ENCODE measurements at regions not wholly inside any gene's neighbourhood (a gene's known extent, or its start where the extent isn't known, plus 50 kb on each side); places are given as distances from the start of the nearest gene placed in this dataset.

DNA sequence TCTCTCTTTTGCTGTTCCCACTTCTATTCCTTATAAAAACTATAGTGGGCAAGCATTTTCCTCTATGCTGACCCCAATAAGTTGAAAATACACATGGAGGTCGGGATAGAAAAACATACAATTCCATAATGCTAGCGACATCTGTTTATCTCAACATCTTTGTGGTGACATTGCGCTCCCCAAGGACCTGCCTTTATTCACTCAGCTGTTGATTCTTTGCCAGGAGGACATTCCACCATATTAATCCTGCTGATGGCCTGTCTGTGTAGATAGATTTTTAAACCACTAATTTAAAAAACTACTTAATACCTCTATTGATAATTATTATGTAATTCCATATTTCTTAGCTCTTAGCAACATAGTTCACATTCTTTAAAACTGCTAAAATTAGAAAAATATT, 555.3 kb upstream of the MAP3K7 start:
- no peaks in the 10 kb centered on the region for H3K23me2 ChIP-seq (ENCODE audit: insufficient read length, low read depth, low read length, poor library complexity, severe bottlenecking)
- H3K27ac ChIP-seq (ENCODE audit: insufficient read length, low read depth, low read length), result no peak overlapping the region
- H3K4me1 Mint-ChIP-seq, result no peaks in the 10 kb centered on the region
- no peak overlapping the region for H4K91ac ChIP-seq (ENCODE audit: insufficient read length, low read depth, low read length)
- H4K5ac ChIP-seq (ENCODE audit: insufficient read length, low read depth, low read length), result no peak overlapping the region
- H2AFZ ChIP-seq (ENCODE audit: low read length), result no peak overlapping the region
- no peak overlapping the region for H3K9ac ChIP-seq (ENCODE audit: extremely low read depth, insufficient read length, low read length)
- no peak overlapping the region for H3K23ac ChIP-seq (ENCODE audit: insufficient read length, low read depth, low read length)
- no peak overlapping the region for H2BK15ac ChIP-seq (ENCODE audit: low read depth, low read length)
- no peak overlapping the region for H2BK12ac ChIP-seq (ENCODE audit: insufficient read length, low read depth, low read length)
- H3K9me3 Mint-ChIP-seq, result no peaks in the 10 kb centered on the region
- H4K8ac ChIP-seq (replicated peaks; ENCODE audit: insufficient read length, low read depth, low read length), result no peak overlapping the region
- H3K18ac ChIP-seq (ENCODE audit: insufficient read length, low read depth, low read length), result no peak overlapping the region
- no peaks in the 10 kb centered on the region for H3K36me3 Mint-ChIP-seq (ENCODE audit: insufficient read depth in 1 of 3, low read depth in 3 of 3)
- no peak overlapping the region for H3K27ac Mint-ChIP-seq
- no peak overlapping the region for H3T11ph ChIP-seq (ENCODE audit: low read length)
- H2AK5ac ChIP-seq (ENCODE audit: insufficient read length, low read length), result no peak overlapping the region
- WGBS (ENCODE audit: extremely low coverage, insufficient read length, low lambda C conversion rate), result no CpG with 5 or more reads among the region's 3 CpGs
- no peak overlapping the region for H3K14ac ChIP-seq (ENCODE audit: insufficient read depth, low read length)
- no peaks in the 10 kb centered on the region for H3K9me3 ChIP-seq (ENCODE audit: control insufficient read depth, low read depth, low read length)
- H2BK5ac ChIP-seq (ENCODE audit: insufficient read length, low read length), result no peak overlapping the region
- H3K27me3 Mint-ChIP-seq (ENCODE audit: low read depth), result no peaks in the 10 kb centered on the region
- H2BK20ac ChIP-seq (ENCODE audit: low read depth, low read length, poor library complexity, severe bottlenecking), result no peak overlapping the region
- DNase-seq, result no peak
- no peaks in the 10 kb centered on the region for H4K20me1 ChIP-seq (ENCODE audit: control insufficient read depth, insufficient read depth, insufficient read length)
- H3K27me3 ChIP-seq (ENCODE audit: insufficient read depth, low read length), result no peaks in the 10 kb centered on the region
- no peaks in the 10 kb centered on the region for H3K79me2 ChIP-seq (ENCODE audit: insufficient read depth, low read length)
- no peak overlapping the region for H3K56ac ChIP-seq (ENCODE audit: insufficient read length, low read depth, low read length)
- TF ChIP-seq, protein P1, sequence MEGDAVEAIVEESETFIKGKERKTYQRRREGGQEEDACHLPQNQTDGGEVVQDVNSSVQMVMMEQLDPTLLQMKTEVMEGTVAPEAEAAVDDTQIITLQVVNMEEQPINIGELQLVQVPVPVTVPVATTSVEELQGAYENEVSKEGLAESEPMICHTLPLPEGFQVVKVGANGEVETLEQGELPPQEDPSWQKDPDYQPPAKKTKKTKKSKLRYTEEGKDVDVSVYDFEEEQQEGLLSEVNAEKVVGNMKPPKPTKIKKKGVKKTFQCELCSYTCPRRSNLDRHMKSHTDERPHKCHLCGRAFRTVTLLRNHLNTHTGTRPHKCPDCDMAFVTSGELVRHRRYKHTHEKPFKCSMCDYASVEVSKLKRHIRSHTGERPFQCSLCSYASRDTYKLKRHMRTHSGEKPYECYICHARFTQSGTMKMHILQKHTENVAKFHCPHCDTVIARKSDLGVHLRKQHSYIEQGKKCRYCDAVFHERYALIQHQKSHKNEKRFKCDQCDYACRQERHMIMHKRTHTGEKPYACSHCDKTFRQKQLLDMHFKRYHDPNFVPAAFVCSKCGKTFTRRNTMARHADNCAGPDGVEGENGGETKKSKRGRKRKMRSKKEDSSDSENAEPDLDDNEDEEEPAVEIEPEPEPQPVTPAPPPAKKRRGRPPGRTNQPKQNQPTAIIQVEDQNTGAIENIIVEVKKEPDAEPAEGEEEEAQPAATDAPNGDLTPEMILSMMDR (conservative IDR thresholded peaks at IDR 0.05), result no peak
- no peak overlapping the region for H2BK120ac ChIP-seq (ENCODE audit: low read depth, low read length, poor library complexity, severe bottlenecking)
- H3K4me3 Mint-ChIP-seq, result no peak overlapping the region
- no peak overlapping the region for H3K4me2 ChIP-seq (ENCODE audit: insufficient read depth, insufficient read length, low read length)
- no peaks in the 10 kb centered on the region for H3K79me1 ChIP-seq (ENCODE audit: insufficient read depth, low read depth, low read length, poor library complexity, severe bottlenecking)
- H3K4ac ChIP-seq (ENCODE audit: low read depth, low read length), result no peak overlapping the region
- no peaks in the 10 kb centered on the region for H3K4me1 ChIP-seq (ENCODE audit: insufficient read depth, low read length)

Data from H9 (cell line).